ENCODE measurements at regions not wholly inside any gene's neighbourhood (a gene's known extent, or its start where the extent isn't known, plus 50 kb on each side); places are given as distances from the start of the nearest gene placed in this dataset.
"Not testable (repeated sequence)": the region's sequence is repeated elsewhere in the genome, so short reads cannot be mapped to it uniquely, and the experiment has no call there.

GRCh38 chr3:5822843-5823242 lies 635.3 kb downstream of the EDEM1 start:
- no peak for DNase-seq (ENCODE audit: low read depth)

- DNase-seq (ENCODE audit: low read depth), result no peak
Observed at GRCh38 chr3:5826467-5826866, 639.0 kb downstream of the EDEM1 start.

GRCh38 chr3:5828251-5828650 lies 640.7 kb downstream of the EDEM1 start:
- no peak for DNase-seq (ENCODE audit: low read depth)

- DNase-seq (ENCODE audit: low read depth), result no peak
Observed at GRCh38 chr3:5840056-5840455, 652.5 kb downstream of the EDEM1 start.

- DNase-seq (ENCODE audit: low read depth), result no peak
Observed at GRCh38 chr3:5841599-5841998, 654.1 kb downstream of the EDEM1 start.

GRCh38 chr3:5846261-5846660 lies 658.8 kb downstream of the EDEM1 start:
- no peak for DNase-seq (ENCODE audit: low read depth)

- no peak for DNase-seq (ENCODE audit: low read depth)
Observed at GRCh38 chr3:5861151-5861550, 673.6 kb downstream of the EDEM1 start.

GRCh38 chr3:5874931-5875341 lies 687.4 kb downstream of the EDEM1 start:
- no peak for DNase-seq (ENCODE audit: low read depth)

GRCh38 chr3:5888851-5889250 lies 701.3 kb downstream of the EDEM1 start:
- DNase-seq (ENCODE audit: low read depth), result no peak

- DNase-seq (ENCODE audit: low read depth), result no peak
Observed at GRCh38 chr3:5889374-5889773, 701.9 kb downstream of the EDEM1 start.

- no peak for DNase-seq (ENCODE audit: low read depth)
Observed at GRCh38 chr3:5891711-5892110, 704.2 kb downstream of the EDEM1 start.

- no peak for DNase-seq (ENCODE audit: low read depth)
Observed at GRCh38 chr3:5898106-5898505, 710.6 kb downstream of the EDEM1 start.

- DNase-seq (ENCODE audit: low read depth), result no peak
Observed at GRCh38 chr3:5899014-5899761, 711.7 kb downstream of the EDEM1 start.

GRCh38 chr3:5917932-5918331 lies 730.4 kb downstream of the EDEM1 start:
- no peak for DNase-seq (ENCODE audit: low read depth)

- DNase-seq (ENCODE audit: low read depth), result no peak
Observed at GRCh38 chr3:5918626-5919025, 731.1 kb downstream of the EDEM1 start.

GRCh38 chr3:5929027-5929426 lies 741.5 kb downstream of the EDEM1 start:
- DNase-seq (ENCODE audit: low read depth), result no peak

- not testable (repeated sequence) for DNase-seq (ENCODE audit: low read depth)
Observed at GRCh38 chr3:5944061-5944460, 756.6 kb downstream of the EDEM1 start.

- DNase-seq (ENCODE audit: low read depth), result no peak
Observed at GRCh38 chr3:5948084-5948483, 760.6 kb downstream of the EDEM1 start.

- DNase-seq (ENCODE audit: low read depth), result no peak
Observed at GRCh38 chr3:5951026-5951425, 763.5 kb downstream of the EDEM1 start.

- DNase-seq (ENCODE audit: low read depth), result no peak
Observed at GRCh38 chr3:5972586-5972985, 785.1 kb downstream of the EDEM1 start.

- no peak for DNase-seq (ENCODE audit: low read depth)
Observed at GRCh38 chr3:5974630-5975322, 787.3 kb downstream of the EDEM1 start.

GRCh38 chr3:5977331-5977730 lies 789.8 kb downstream of the EDEM1 start:
- no peak for DNase-seq (ENCODE audit: low read depth)

GRCh38 chr3:5980475-5980874 lies 793.0 kb downstream of the EDEM1 start:
- no peak for DNase-seq (ENCODE audit: low read depth)

- no peak for DNase-seq (ENCODE audit: low read depth)
Observed at GRCh38 chr3:5994651-5995050, 807.1 kb downstream of the EDEM1 start.

Measured in stimulated activated CD8-positive, alpha-beta memory T cell treated with anti-CD3 and anti-CD28 coated beads, Interleukin-12 subunit alpha, Interleukin-12 subunit beta, amount 100 ng/mL, for 4 hours (primary cell).